ENCODE measurements at regions not wholly inside any gene's neighbourhood (a gene's known extent, or its start where the extent isn't known, plus 50 kb on each side); places are given as distances from the start of the nearest gene placed in this dataset.

DNA sequence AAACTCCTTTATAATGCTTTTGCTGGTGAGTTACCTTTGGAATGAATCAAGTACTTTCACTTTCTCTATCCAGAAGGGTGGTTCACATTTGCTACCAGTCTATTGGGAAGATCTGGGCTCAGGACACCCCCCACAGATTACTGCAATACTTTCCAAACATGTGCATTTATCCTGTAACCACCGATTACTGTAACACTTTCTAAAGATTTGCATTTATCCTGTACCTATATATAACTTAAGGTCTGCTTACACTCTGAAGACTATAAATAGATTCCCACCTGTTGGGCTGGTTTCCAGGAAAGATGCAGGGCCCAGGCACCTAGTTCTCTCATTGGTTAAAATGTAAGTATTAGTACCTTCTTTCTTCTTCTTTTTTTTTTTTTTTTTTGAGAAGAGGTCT, 113.0 kb upstream of the NEDD4L start:
- Histone ChIP-seq H3K14ac (ENCODE audit: low read length) (no peak overlapping the region), H2BK5ac (ENCODE audit: low read length) (no peak overlapping the region), H2AK5ac (ENCODE audit: low read depth, low read length) (no peak overlapping the region), H3K79me1 (ENCODE audit: low read depth, low read length) (no peaks in the 10 kb centered on the region), H3K4me2 (ENCODE audit: insufficient read depth, low read length, poor library complexity, severe bottlenecking) (no peak overlapping the region), H3K18ac (ENCODE audit: low read length) (no peak overlapping the region), H3K4me1 (ENCODE audit: control insufficient read depth in 2 of 2, insufficient read depth in 1 of 2, low read depth in 1 of 2, low read length in 2 of 2) (no peaks in the 10 kb centered on the region), H2BK15ac (ENCODE audit: low read length) (no peak overlapping the region), H4K91ac (ENCODE audit: low read depth, low read length, poor library complexity) (no peak overlapping the region), H3K27ac (replicated peaks; ENCODE audit: low read length) (no peak overlapping the region), H3K23ac (ENCODE audit: low read depth, low read length, poor library complexity) (no peak overlapping the region), H4K8ac (ENCODE audit: low read depth, low read length) (no peak overlapping the region), H3K27me3 (ENCODE audit: control insufficient read depth in 3 of 3, insufficient read depth in 3 of 3, low read depth in 1 of 3, low read length in 3 of 3) (no peaks in the 10 kb centered on the region), H2AFZ (ENCODE audit: low read length) (no peak overlapping the region), H3K9me3 (replicated peaks in 1 of 2; ENCODE audit: control insufficient read depth in 2 of 2, insufficient read depth in 1 of 2, low read depth in 1 of 2, low read length in 2 of 2) (no peaks in the 10 kb centered on the region), H2BK120ac (ENCODE audit: low read depth, low read length) (no peak overlapping the region), H3K4me3 (ENCODE audit: low read length in 2 of 2) (no peak overlapping the region), H3K4ac (ENCODE audit: low read length) (no peak overlapping the region), H2BK12ac (ENCODE audit: low read length) (no peak overlapping the region), H3K36me3 (replicated peaks in 1 of 2; ENCODE audit: control insufficient read depth in 2 of 2, insufficient read depth in 2 of 2, low read length in 2 of 2) (no peaks in the 10 kb centered on the region), H3K9ac (ENCODE audit: low read depth, low read length, poor library complexity) (no peak overlapping the region)
- no peak for DNase-seq (ENCODE audit: low spot score)
- no CpG with 5 or more reads among the region's 1 CpG for WGBS, 2 donors (ENCODE audit: extremely low coverage in 2 of 2, insufficient read length in 2 of 2, insufficient replicate concordance in 1 of 2)

GRCh38 chr18:57930476-57930875, 113.5 kb upstream of the NEDD4L start:
- no peaks in the 10 kb centered on the region for H3K4me1 ChIP-seq (ENCODE audit: control insufficient read depth in 2 of 2, insufficient read depth in 1 of 2, low read depth in 1 of 2, low read length in 2 of 2)
- no peaks in the 10 kb centered on the region for H3K27me3 ChIP-seq (ENCODE audit: control insufficient read depth in 3 of 3, insufficient read depth in 3 of 3, low read depth in 1 of 3, low read length in 3 of 3)
- no peak overlapping the region for H3K18ac ChIP-seq (ENCODE audit: low read length)
- no peak overlapping the region for H2BK5ac ChIP-seq (ENCODE audit: low read length)
- H3K4me3 ChIP-seq (ENCODE audit: low read length in 2 of 2) = no peak overlapping the region
- no peak overlapping the region for H3K4me2 ChIP-seq (ENCODE audit: insufficient read depth, low read length, poor library complexity, severe bottlenecking)
- H3K14ac ChIP-seq (ENCODE audit: low read length) = no peak overlapping the region
- H3K4ac ChIP-seq (ENCODE audit: low read length) = no peak overlapping the region
- DNase-seq (ENCODE audit: low spot score) = no peak
- no peak overlapping the region for H3K23ac ChIP-seq (ENCODE audit: low read depth, low read length, poor library complexity)
- no peak overlapping the region for H4K8ac ChIP-seq (ENCODE audit: low read depth, low read length)
- H2BK120ac ChIP-seq (ENCODE audit: low read depth, low read length) = no peak overlapping the region
- no peak overlapping the region for H2BK15ac ChIP-seq (ENCODE audit: low read length)
- H3K27ac ChIP-seq (replicated peaks; ENCODE audit: low read length) = no peak overlapping the region
- H2AFZ ChIP-seq (ENCODE audit: low read length) = no peak overlapping the region
- H3K36me3 ChIP-seq (replicated peaks in 1 of 2; ENCODE audit: control insufficient read depth in 2 of 2, insufficient read depth in 2 of 2, low read length in 2 of 2) = no peaks in the 10 kb centered on the region
- H3K79me1 ChIP-seq (ENCODE audit: low read depth, low read length) = no peaks in the 10 kb centered on the region
- no peak overlapping the region for H2AK5ac ChIP-seq (ENCODE audit: low read depth, low read length)
- H3K9ac ChIP-seq (ENCODE audit: low read depth, low read length, poor library complexity) = no peak overlapping the region
- no peak overlapping the region for H2BK12ac ChIP-seq (ENCODE audit: low read length)
- H4K91ac ChIP-seq (ENCODE audit: low read depth, low read length, poor library complexity) = no peak overlapping the region
- WGBS, 2 donors (ENCODE audit: extremely low coverage in 2 of 2, insufficient read length in 2 of 2, insufficient replicate concordance in 1 of 2) = no CpG with 5 or more reads among the region's 6 CpGs
- H3K9me3 ChIP-seq (replicated peaks in 1 of 2; ENCODE audit: control insufficient read depth in 2 of 2, insufficient read depth in 1 of 2, low read depth in 1 of 2, low read length in 2 of 2) = no peaks in the 10 kb centered on the region

- Histone ChIP-seq H2AK5ac (ENCODE audit: low read depth, low read length) (no peak overlapping the region), H2BK12ac (ENCODE audit: low read length) (no peak overlapping the region), H2BK15ac (ENCODE audit: low read length) (no peak overlapping the region), H3K9ac (ENCODE audit: low read depth, low read length, poor library complexity) (no peak overlapping the region), H4K91ac (ENCODE audit: low read depth, low read length, poor library complexity) (no peak overlapping the region), H3K4me2 (ENCODE audit: insufficient read depth, low read length, poor library complexity, severe bottlenecking) (no peak overlapping the region), H3K27me3 (ENCODE audit: control insufficient read depth in 3 of 3, insufficient read depth in 3 of 3, low read depth in 1 of 3, low read length in 3 of 3) (no peaks in the 10 kb centered on the region), H2BK5ac (ENCODE audit: low read length) (no peak overlapping the region), H2BK120ac (ENCODE audit: low read depth, low read length) (no peak overlapping the region), H3K4ac (ENCODE audit: low read length) (no peak overlapping the region), H3K23ac (ENCODE audit: low read depth, low read length, poor library complexity) (no peak overlapping the region), H3K18ac (ENCODE audit: low read length) (no peak overlapping the region), H3K9me3 (replicated peaks in 1 of 2; ENCODE audit: control insufficient read depth in 2 of 2, insufficient read depth in 1 of 2, low read depth in 1 of 2, low read length in 2 of 2) (no peaks in the 10 kb centered on the region), H3K4me1 (ENCODE audit: control insufficient read depth in 2 of 2, insufficient read depth in 1 of 2, low read depth in 1 of 2, low read length in 2 of 2) (no peaks in the 10 kb centered on the region), H3K36me3 (replicated peaks in 1 of 2; ENCODE audit: control insufficient read depth in 2 of 2, insufficient read depth in 2 of 2, low read length in 2 of 2) (no peaks in the 10 kb centered on the region), H3K27ac (replicated peaks; ENCODE audit: low read length) (no peak overlapping the region), H4K8ac (ENCODE audit: low read depth, low read length) (no peak overlapping the region), H3K14ac (ENCODE audit: low read length) (no peak overlapping the region), H3K4me3 (ENCODE audit: low read length in 2 of 2) (no peak overlapping the region), H3K79me1 (ENCODE audit: low read depth, low read length) (no peaks in the 10 kb centered on the region), H2AFZ (ENCODE audit: low read length) (no peak overlapping the region)
- no CpG with 5 or more reads among the region's 4 CpGs for WGBS, 2 donors (ENCODE audit: extremely low coverage in 2 of 2, insufficient read length in 2 of 2, insufficient replicate concordance in 1 of 2)
- DNase-seq (ENCODE audit: low spot score) = no peak
These were observed 114.1 kb upstream of the NEDD4L start for GRCh38 chr18:57929922-57930321.

DNA sequence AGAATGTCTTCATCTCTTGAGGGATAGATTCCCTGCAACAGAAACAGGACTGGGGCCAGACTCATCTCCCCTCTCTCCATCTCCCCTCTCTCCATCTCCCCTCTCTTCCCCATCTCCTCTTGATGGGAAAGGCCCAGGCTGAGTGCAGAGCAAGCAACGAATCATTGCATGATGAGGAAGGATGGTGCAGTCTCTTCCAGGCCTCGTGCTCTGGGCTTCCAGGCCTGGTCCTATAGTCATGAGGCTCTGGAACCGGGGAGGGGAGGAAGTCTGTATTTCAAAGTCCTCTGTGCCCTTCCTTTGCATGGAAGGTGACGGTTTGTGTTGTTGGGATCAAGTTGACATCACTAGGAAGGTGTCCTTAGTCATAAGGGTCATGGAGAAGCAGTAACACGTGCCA, 115.6 kb upstream of the NEDD4L start:
- Histone ChIP-seq H3K23ac (ENCODE audit: low read depth, low read length, poor library complexity) (no peak overlapping the region), H2BK15ac (ENCODE audit: low read length) (no peak overlapping the region), H2AFZ (ENCODE audit: low read length) (no peak overlapping the region), H3K4me3 (ENCODE audit: low read length in 2 of 2) (no peak overlapping the region), H2BK12ac (ENCODE audit: low read length) (no peak overlapping the region), H3K9ac (ENCODE audit: low read depth, low read length, poor library complexity) (no peak overlapping the region), H3K27ac (replicated peaks; ENCODE audit: low read length) (no peak overlapping the region), H3K4me1 (ENCODE audit: control insufficient read depth in 2 of 2, insufficient read depth in 1 of 2, low read depth in 1 of 2, low read length in 2 of 2) (no peaks in the 10 kb centered on the region), H3K4ac (ENCODE audit: low read length) (no peak overlapping the region), H3K79me1 (ENCODE audit: low read depth, low read length) (no peaks in the 10 kb centered on the region), H2BK5ac (ENCODE audit: low read length) (no peak overlapping the region), H3K9me3 (replicated peaks in 1 of 2; ENCODE audit: control insufficient read depth in 2 of 2, insufficient read depth in 1 of 2, low read depth in 1 of 2, low read length in 2 of 2) (no peaks in the 10 kb centered on the region), H3K14ac (ENCODE audit: low read length) (no peak overlapping the region), H3K4me2 (ENCODE audit: insufficient read depth, low read length, poor library complexity, severe bottlenecking) (no peak overlapping the region), H3K18ac (ENCODE audit: low read length) (no peak overlapping the region), H2AK5ac (ENCODE audit: low read depth, low read length) (no peak overlapping the region), H3K36me3 (replicated peaks in 1 of 2; ENCODE audit: control insufficient read depth in 2 of 2, insufficient read depth in 2 of 2, low read length in 2 of 2) (no peaks in the 10 kb centered on the region), H3K27me3 (ENCODE audit: control insufficient read depth in 3 of 3, insufficient read depth in 3 of 3, low read depth in 1 of 3, low read length in 3 of 3) (no peaks in the 10 kb centered on the region), H2BK120ac (ENCODE audit: low read depth, low read length) (no peak overlapping the region), H4K8ac (ENCODE audit: low read depth, low read length) (no peak overlapping the region), H4K91ac (ENCODE audit: low read depth, low read length, poor library complexity) (no peak overlapping the region)
- DNase-seq (ENCODE audit: low spot score) = no peak
- WGBS, 2 donors (ENCODE audit: extremely low coverage in 2 of 2, insufficient read length in 2 of 2, insufficient replicate concordance in 1 of 2) = no CpG with 5 or more reads among the region's 5 CpGs
